Stimulated activated CD4-positive, alpha-beta T cell treated with anti-CD3 and anti-CD28 coated beads, Interleukin-4, amount 100 ng/mL, for 4 hours (primary cell): ENCODE measurements at regions not wholly inside any gene's neighbourhood (a gene's known extent, or its start where the extent isn't known, plus 50 kb on each side); places are given as distances from the start of the nearest gene placed in this dataset.

ENCODE experiments used
- DNase-seq, 2 experiments: peaks; one replicate each; pipeline ENCODE4 v3.0.0-alpha.2; 2020

DNA sequence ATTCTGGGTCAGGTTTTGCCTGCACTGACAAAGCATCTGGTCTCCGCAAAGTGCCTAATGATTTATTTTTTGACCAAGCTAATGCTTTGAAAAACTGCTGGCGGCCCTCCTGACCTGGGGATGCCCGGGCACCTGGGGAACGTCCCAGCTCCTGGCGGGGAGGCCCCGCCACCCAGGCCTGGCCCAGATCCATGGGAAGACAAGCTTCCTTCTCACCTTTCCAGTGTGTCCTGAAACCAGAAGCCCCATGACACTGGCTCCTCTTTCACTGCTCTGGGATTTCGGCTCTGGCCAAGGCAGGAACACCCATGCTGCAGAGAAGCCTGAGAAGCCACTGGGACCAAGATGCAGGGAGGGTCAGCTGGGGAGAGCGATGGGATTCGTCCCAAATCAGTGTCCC is 144.1 kb downstream of the SEC61B start:
- no peak for DNase-seq

DNA sequence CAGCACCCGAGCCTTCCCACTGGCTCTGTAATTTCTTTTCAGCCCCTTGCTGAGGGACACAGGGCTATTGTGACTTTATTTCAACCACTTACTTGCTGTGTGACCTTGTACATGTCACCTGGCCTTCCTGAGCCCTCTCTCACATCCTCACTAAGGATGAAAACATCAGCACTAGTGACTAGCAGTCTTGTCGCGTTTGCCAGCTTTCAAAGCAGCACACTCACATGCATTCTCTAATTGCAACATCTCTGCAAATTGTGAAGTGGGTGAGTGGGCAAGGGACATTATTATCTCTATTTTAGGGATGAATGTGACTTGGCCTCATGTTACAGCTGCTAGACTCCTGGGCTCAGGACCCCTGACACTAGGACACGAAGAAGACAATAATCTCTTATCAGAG is 144.5 kb downstream of the SEC61B start:
- no peak for DNase-seq

DNA sequence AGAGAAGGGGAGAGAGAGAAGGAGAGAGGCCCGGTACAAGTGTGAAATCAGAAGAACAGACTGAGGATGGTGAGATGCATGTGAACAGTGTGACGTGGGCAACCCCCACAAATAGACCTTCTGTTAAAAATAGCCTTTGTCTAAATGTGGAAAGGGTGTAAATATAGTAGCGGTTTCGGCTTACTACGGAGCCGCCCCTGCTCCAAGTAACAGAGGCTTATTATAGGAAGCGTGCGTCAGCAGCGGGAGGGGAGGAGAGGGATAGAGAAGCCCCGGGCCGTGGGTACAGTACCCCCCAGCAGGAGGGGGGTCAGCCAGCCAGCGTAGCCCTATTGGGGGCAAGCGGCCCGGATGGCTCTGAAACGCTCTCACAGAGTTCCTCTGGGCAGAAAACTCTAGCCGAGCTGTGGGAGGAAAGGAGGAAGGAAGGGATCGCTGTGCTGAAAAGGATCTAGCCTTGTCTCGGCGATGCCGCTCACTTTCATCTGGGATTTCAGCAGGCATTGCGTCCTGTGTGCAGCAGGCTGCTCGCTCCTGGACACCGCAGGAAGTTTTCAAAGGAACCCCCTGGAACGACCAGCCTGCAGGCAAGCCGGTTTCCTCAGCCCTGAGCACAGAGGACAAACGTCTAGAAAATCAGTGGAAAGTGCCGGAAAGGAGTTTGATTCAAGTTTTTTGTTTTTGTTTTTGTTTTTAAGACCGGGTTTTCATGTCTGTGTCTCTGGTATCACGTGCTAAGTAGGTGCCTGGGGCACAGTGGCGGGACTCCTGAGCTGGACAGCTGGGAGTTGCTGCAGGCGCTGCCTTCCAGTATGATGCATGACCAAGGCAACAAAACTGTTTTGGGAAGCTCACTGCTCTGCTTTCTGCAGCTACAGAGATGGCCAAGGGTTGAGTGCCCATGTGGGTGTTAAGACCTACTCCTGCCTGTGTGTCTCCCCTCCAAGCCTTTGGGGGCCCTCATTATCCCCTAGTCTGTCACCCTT is 146.6 kb downstream of the SEC61B start:
- no peak for DNase-seq

DNA sequence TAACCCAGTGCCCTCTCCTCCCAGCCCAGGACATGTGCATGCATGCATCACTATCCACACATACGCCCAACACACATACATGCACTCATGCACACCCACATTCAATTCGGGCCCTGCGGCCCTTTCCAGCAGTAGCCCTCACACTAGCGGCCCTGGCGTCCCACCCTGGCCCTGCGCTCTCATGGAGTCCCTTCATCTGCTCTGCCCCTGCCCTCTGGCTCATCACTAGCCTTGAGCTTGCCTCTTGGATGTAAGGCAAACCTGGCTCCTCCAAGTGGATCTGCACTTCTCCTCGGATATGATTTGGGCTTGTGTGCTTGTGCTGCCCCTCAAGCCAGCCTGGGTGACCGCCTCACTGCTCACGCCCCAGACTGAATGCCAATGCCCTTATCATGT is 147.2 kb downstream of the SEC61B start:
- no peak for DNase-seq

DNA sequence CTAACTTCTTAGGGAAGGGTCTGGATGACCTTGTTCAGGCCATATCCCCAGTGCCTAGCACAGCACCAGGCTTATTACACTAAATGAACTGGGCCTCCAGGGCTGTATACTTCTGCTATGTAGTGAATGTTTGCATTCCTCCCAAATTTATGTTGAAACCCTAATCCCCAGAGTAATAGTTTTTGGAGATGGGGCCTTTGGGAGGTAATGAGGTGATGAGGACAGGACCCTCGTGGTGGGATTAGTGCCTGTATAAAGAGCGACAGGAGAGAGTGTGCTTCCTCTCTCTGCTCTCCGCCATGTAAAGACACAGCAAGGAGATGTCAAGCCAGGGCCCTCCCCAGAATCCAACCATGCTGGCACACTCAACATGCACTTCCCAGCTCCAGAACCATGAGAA is 148.3 kb downstream of the SEC61B start:
- DNase-seq = no peak

DNA sequence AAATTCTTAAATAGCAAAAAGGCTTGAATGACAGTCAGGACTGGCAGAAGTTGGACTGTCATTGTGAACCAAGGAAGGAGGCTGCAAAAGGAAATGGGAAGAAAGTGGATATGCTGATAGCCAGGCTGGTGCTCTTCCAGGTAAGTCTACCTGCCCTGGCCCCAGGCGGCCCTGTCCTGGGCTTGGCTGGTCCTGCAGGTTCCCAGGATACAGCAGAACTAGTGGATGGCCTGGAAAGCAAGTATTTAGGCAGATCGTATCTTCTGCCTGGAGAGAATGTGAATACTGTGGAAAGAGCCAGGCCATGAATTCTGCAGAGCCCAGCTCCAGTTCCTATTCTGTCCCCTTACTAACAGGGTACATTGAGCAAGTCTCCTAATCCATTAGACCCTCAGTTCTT is 149.3 kb downstream of the SEC61B start:
- DNase-seq = no peak

DNA sequence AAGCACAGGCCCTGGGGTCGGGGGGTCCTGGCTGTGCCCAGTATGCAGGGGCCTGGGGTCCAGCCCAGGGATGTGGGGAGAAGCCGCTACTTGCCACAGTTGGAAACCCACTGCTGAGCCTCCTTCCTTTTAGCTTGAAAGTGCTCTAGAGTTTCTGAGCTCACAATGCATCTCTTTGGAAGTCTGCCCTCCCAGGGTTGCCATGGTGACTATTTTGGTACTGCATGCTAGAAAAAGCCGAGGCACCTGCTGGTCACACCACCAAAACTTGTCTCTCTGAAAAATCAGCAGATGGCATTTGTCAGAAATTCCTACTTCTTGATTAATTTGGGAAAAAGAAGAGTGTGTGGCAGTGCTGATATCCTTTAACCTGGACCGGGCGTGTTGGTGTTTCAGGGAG is 151.8 kb downstream of the SEC61B start:
- DNase-seq = no peak

DNA sequence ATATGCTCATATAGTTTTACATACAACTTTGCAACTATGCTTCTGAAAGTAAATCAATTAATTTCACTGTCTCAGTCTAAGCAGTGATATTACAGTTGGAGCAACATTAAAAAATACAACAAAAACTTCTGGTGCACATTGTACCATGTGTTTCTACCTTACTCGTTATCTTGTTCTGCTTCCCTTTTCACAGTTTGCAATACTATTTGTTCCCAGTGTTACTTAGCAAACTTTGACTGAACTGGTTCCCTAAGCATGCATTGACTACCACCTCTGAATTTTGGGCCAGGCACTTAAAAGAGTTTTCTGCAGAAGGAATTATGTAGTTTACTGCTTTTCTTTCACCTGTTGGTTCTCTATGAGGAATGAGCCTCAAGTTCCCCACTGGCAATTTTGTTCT is 152.7 kb downstream of the SEC61B start:
- no peak for DNase-seq

DNA sequence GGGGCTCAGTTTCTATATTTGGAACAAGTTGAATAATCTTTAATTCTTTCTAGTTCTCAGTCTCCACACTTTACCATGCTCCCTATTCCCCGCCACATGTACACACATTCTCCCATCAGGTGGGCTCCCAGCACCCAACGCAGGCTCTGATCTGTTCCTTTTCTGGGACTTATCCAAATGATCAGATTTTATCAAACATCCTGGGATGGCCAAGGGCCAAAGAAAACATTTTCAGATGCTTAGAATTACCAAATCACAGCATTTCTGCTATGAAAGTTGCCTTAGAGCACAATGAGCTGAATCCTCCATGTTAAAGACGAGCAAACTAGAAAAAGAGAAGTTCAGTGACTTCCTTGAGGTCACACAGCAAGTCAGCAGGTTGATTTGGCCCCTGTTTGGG is 153.4 kb downstream of the SEC61B start:
- no peak for DNase-seq

DNA sequence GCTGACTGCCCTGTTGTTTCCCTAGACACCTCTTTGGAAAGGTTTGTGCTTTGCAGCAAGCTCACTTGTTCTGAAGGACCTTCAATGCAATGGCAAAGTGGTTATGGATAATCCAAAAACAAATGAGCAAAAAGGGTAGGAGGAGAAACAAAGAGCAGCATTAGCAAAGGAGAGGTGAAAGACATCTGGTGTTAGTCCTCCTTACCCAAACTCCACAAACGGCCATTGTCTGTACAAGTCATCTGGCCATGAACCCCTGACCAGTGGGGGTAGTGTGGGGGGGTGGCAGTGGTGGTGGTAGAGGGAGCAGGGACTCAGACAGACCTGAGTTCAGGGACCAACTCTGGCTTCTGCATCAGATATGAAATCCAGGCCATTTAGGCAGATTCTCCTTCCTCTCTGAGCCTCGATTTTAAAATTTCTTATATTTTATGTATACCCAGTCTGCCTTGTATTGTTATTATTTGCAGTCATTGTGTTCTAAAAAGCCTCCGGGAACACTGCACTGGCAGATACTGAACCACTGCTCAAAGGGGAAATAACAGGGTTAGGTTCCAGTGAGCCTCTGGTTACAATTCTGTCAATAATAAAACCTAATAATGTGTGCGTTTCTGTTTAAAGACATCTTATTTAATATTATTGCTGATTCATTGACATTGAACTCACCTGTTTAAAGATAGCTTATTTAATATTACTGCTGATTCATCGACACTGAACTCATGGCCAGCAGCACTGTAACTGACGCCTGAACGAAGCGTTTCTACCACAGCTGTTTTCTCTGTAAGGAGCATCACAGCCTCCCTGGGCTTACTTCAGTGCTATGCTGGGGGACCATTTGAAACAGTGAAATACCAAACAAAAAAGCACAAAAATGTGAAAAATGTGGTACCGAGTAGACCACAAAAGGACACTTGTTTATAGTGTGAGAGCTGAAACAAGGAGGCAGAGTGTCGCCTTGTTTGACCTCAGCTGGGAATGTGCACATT is 156.0 kb downstream of the SEC61B start:
- DNase-seq = no peak

DNA sequence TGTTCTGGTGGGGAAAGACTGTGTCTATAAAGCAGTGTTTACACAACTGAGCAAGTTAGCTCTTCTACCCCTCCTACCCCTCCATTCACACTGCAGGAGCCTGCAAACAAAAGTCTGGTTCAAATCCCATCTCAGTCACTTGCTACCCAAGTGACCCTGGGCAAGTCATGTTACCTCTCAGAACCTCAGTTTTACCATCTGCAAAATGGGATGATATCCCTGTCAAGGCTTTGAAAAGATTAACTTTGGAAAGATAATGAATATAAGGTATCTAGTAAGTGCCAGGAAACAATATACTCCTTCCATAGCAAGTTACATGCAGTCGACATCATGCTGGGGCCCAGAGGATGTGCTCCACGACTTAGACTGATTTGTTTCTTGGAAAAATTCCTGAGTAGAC is 161.5 kb downstream of the SEC61B start:
- no peak for DNase-seq

DNA sequence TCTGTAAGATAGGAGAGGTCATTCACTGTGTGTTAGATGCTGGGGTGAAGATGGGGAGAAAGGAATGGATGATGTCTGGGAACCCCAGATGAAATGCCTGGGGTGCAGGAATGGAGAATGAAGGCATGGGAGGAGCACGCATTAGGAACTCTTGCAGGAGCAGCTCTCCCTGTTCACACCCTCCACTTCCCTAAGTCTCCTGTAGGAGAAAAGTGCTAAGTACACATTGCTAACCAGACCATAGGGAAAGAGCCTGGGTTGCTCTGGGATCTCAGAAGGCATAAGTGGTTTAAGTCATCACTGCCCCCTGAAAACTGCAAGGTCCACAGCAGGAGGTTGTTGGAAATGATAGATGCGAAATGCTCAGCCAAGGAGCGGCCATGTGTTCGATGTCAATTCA is 163.1 kb downstream of the SEC61B start:
- DNase-seq = no peak

DNA sequence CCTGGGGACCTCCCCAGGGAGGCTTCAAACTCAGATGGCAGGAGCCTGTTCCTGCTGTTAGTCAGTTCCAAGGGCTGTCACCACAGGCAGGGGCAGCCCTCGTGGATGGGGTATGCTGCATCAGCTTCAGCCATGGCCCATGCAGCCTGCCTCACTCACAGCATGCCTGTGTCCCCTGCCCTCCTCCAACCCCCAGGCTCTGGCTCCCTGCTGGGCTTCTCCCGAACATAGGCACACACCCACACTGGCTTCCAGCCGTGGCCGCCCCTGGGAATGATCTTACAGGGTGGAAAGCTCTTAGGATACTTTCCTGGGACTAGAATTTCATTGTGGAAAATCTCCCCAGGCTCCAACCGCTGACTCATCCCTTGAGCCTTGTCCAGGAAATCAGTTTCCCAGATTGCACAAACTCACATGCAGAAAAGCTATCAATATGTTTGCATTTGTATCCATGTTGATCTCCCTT is 163.8 kb downstream of the SEC61B start:
- no peak for DNase-seq

DNA sequence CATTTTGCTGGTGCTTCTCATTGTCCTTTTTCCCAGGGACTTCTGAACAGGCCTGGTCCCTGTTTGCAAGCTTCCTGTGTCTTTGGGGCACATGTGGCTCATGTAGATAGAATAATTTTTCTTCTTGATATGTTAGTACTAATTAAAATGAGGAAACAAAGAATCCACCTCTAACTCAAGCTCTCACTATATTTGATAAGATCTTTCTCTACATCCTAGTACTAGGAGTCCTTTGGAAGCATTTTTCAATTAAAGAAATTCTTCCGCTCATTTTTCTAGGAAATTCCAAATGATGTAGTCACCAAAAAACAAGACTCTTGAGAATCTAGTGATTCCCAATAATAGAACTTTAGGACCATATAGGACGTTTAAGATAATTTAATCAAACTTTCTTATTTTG is 165.3 kb downstream of the SEC61B start:
- DNase-seq = no peak

DNA sequence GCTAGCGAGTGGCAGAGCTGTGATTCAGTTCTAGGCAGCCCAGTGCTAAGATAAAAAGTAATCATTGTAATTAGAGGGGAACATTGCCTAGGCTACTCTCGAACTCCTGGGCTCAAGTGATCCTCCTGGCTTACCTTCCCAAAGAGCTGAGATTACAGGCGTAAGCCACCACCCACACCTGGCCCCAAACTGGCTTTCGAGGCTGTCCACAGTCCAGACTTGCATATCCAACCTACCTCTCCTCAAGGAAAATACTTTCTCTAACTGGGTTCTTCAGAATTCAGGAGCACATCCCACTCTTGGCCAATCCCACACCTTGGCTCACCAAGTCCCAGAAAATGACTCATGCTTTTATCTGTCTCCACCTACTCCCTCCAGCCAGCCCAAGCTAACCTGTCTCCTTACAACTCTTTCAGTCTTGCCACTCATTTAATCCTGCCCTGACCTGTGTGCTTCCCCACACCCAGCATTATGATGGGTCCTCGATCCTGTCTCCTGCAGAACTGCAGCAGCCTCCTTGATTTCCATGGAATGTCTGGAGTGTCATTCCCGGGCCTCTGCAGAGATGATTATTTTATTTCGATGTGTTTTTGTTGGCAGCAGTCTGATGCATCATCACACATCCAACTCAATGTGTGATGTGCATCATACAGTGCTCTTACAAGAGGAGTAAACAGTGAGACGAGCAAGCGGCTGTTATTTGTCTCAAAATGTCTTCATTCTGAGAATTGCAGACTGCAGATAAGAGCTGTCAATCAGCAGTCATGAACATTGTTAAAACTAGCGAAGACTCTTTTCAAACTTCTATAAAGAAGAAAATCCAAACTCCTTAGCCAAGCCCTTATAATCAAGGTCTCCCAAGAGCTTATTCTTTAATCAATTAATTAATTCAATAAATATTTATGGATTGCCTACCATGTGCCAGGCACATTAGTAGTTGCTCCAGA is 167.3 kb downstream of the SEC61B start:
- no peak for DNase-seq

DNA sequence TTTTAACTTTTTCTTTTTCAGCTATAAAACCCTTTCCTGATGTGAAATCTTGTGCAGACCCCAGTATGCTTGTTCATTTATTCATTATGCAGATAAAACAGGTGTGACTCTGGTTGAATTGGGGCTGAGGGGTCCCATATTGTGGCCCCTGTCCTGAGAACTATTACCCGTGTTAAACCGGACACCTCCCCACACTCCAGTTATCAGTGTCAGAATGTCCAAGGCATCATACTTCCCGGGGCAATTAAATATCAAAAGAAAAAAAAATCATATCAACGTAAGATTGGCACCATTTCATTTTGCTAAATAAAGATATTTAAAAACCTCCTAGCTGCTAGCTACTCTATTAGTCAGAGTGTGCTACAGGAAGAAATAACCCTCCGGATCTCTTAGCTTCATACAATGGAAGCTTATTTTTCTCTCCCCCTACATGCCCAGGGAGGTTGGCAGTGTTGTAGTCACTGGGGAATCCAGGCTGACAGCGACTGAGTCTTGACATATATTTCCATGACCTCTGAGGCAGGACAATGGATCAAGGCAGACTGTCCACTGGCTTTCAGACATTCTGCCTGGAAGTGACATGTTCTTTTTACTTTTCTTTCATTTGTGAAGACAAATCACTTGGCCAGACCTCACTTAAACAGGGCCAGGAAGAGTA is 170.0 kb downstream of the SEC61B start:
- no peak for DNase-seq

DNA sequence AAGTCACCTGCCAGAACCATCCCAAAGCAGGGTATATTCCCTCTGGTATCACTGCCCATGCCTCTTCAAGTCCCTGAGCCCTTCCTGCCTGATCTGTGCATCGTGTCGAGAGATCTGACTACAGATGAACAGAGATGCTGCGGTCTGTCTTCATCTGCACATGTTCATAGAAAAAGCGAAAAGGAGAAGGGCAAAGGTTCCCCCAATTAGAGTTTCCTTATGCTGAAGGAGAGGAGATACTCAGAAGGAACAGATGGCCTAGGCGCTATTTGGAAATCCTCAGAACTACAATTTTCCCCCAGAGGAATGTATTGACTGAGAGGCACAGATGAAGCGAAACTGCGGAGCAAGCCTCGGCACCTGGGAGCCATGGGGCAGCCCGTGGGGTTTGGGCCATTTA is 170.9 kb downstream of the SEC61B start:
- no peak for DNase-seq

DNA sequence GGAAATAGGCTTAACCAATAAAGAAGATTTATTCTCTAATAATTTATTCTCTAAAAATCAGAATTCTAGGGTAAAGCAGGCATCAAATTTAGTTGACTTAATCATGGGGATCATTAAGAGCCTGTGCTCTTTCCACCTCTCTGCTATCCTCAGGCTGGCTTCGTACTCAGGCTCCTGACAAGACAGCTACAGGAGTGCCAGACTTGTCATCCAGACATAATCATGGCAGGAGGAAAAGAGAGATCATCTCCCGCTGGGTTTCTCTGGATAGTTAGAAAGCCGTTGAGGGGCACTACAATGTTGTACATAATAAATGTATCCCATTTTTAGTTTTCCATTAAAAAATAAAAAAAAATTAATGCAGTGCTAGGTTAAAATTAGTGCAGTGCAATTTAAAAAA is 171.9 kb downstream of the SEC61B start:
- no peak for DNase-seq

DNA sequence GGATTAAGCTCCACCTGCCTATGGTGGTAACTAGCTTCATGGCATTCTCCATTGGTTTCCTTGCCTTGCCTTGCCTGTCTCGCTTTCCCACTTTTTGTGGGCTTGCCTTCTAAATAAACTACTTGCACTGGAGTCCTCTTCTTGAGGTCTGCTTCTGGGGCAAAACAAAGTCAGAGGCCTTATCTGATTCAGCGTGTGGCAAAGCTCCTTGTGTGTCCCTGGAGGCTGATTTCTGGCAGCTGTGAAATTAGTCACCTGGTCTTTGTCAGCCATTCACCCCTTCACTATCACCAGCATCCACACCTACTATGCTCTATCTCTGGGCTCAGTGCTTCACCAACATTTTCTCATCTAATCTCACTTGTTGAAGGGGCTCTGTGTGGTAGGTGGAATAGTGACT is 176.2 kb downstream of the SEC61B start:
- no peak for DNase-seq

DNA sequence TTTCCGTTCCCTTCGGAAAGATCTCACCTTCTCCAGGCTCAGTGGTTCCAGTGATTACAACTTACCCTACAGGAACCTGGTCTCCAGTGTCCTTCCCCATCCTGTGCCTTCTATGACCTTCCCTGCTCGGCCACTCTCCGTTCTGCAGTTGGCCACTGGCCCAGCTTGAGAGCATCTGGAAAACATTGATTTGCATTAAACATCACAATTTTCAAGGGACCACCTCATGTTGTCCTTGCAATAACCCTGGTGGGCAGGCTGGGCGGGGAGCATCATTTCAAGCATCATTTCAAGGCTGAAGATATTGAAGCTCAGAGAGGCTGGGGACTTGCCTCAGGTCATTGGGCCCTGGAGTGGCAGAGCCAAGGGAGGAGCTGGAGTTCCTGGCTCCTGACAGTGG is 177.4 kb downstream of the SEC61B start:
- DNase-seq = no peak

DNA sequence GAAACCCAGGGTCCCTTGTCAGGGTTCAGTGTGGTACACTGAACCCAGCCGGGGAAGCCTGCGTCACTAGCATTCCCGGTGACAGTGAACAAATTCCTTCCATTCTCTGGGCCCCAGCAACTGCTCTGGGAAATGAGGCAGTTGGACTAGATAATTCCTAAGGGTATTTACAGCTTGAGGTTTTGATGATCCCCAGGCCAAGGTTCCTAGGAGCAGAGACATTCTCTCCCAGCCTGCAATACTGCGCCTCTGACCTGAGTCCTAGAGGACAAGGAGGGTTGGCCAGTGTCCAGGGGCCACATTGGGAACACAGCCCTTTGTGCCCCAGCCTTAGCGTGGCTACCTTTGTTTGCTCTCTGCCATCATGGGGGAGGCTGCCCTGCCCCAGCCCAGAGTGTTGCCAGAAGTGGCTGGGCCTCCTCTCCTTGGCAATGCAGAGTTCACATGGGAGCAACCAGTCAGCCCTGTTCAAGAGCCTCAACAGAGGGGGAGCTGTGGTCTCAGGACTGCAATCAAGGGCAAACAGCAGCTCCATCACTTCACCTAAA is 178.2 kb downstream of the SEC61B start:
- no peak for DNase-seq
